ENCODE measurements at regions not wholly inside any gene's neighbourhood (a gene's known extent, or its start where the extent isn't known, plus 50 kb on each side); places are given as distances from the start of the nearest gene placed in this dataset.

GRCh38 chr4:180436361-180436760, 1806.8 kb upstream of the TENM3 start:
- no peak for DNase-seq (ENCODE audit: insufficient read length, low spot score, missing footprints)
- Histone ChIP-seq H3K27ac (ENCODE audit: low read depth, low read length) (no peak overlapping the region), H3K9me3 (ENCODE audit: low read depth, low read length) (no peaks in the 10 kb centered on the region), H2AFZ (ENCODE audit: low read length) (no peak overlapping the region), H3K36me3 (ENCODE audit: insufficient read depth, low read length) (no peaks in the 10 kb centered on the region), H3K27me3 (ENCODE audit: insufficient read depth, low read length) (no peaks in the 10 kb centered on the region), H3K4me3 (ENCODE audit: insufficient read depth, low read length) (no peak overlapping the region), H4K20me1 (ENCODE audit: insufficient read depth, low read length) (no peaks in the 10 kb centered on the region), H3K4me1 (ENCODE audit: insufficient read depth, low read length) (no peaks in the 10 kb centered on the region), H3K4me2 (ENCODE audit: insufficient read depth, low read length) (no peak overlapping the region), H3K79me2 (ENCODE audit: insufficient read depth, low read length) (no peaks in the 10 kb centered on the region)
- TF ChIP-seq CTCF (IDR thresholded peaks at IDR 0.05; ENCODE audit: extremely low read depth, low read depth, low read length), result no peak

- H2AFZ ChIP-seq (ENCODE audit: low read length), result no peak overlapping the region
- H3K4me2 ChIP-seq (ENCODE audit: insufficient read depth, low read length), result no peak overlapping the region
- no peak for DNase-seq (ENCODE audit: insufficient read length, low spot score, missing footprints)
- H3K4me1 ChIP-seq (ENCODE audit: insufficient read depth, low read length), result no peaks in the 10 kb centered on the region
- no peak for TF ChIP-seq CTCF (IDR thresholded peaks at IDR 0.05; ENCODE audit: extremely low read depth, low read depth, low read length)
- no peaks in the 10 kb centered on the region for H3K9me3 ChIP-seq (ENCODE audit: low read depth, low read length)
- no peak overlapping the region for H3K4me3 ChIP-seq (ENCODE audit: insufficient read depth, low read length)
- no peaks in the 10 kb centered on the region for H4K20me1 ChIP-seq (ENCODE audit: insufficient read depth, low read length)
- H3K36me3 ChIP-seq (ENCODE audit: insufficient read depth, low read length), result no peaks in the 10 kb centered on the region
- H3K79me2 ChIP-seq (ENCODE audit: insufficient read depth, low read length), result no peaks in the 10 kb centered on the region
- H3K27me3 ChIP-seq (ENCODE audit: insufficient read depth, low read length), result no peaks in the 10 kb centered on the region
- H3K27ac ChIP-seq (ENCODE audit: low read depth, low read length), result no peak overlapping the region
Observed at GRCh38 chr4:180437601-180438000, 1805.6 kb upstream of the TENM3 start.

GRCh38 chr4:180448306-180448705, 1794.9 kb upstream of the TENM3 start:
- Histone ChIP-seq H3K9me3 (ENCODE audit: low read depth, low read length) (no peaks in the 10 kb centered on the region), H3K27me3 (ENCODE audit: insufficient read depth, low read length) (no peaks in the 10 kb centered on the region), H3K79me2 (ENCODE audit: insufficient read depth, low read length) (no peaks in the 10 kb centered on the region), H3K36me3 (ENCODE audit: insufficient read depth, low read length) (no peaks in the 10 kb centered on the region), H3K4me2 (ENCODE audit: insufficient read depth, low read length) (no peak overlapping the region), H2AFZ (ENCODE audit: low read length) (no peak overlapping the region), H3K4me1 (ENCODE audit: insufficient read depth, low read length) (no peaks in the 10 kb centered on the region), H3K4me3 (ENCODE audit: insufficient read depth, low read length) (no peak overlapping the region), H3K27ac (ENCODE audit: low read depth, low read length) (no peak overlapping the region), H4K20me1 (ENCODE audit: insufficient read depth, low read length) (no peaks in the 10 kb centered on the region)
- no peak for TF ChIP-seq CTCF (IDR thresholded peaks at IDR 0.05; ENCODE audit: extremely low read depth, low read depth, low read length)
- no peak for DNase-seq (ENCODE audit: insufficient read length, low spot score, missing footprints)

- Histone ChIP-seq H2AFZ (ENCODE audit: low read length) (no peak overlapping the region), H4K20me1 (ENCODE audit: insufficient read depth, low read length) (no peaks in the 10 kb centered on the region), H3K9me3 (ENCODE audit: low read depth, low read length) (no peaks in the 10 kb centered on the region), H3K36me3 (ENCODE audit: insufficient read depth, low read length) (no peaks in the 10 kb centered on the region), H3K27me3 (ENCODE audit: insufficient read depth, low read length) (no peaks in the 10 kb centered on the region), H3K79me2 (ENCODE audit: insufficient read depth, low read length) (no peaks in the 10 kb centered on the region), H3K4me3 (ENCODE audit: insufficient read depth, low read length) (no peak overlapping the region), H3K4me1 (ENCODE audit: insufficient read depth, low read length) (no peaks in the 10 kb centered on the region), H3K4me2 (ENCODE audit: insufficient read depth, low read length) (no peak overlapping the region), H3K27ac (ENCODE audit: low read depth, low read length) (no peak overlapping the region)
- no peak for TF ChIP-seq CTCF (IDR thresholded peaks at IDR 0.05; ENCODE audit: extremely low read depth, low read depth, low read length)
- DNase-seq (ENCODE audit: insufficient read length, low spot score, missing footprints), result no peak
Observed at GRCh38 chr4:180449395-180449956, 1793.7 kb upstream of the TENM3 start.
